HL-60 (cell line): ENCODE measurements at regions not wholly inside any gene's neighbourhood (a gene's known extent, or its start where the extent isn't known, plus 50 kb on each side); places are given as distances from the start of the nearest gene placed in this dataset.

ENCODE experiments used
- CTCF ChIP-seq: IDR thresholded peaks from one replicate; pipeline ENCODE4 v1.5.1; 2011; ENCODE audit warnings: low read length, control low read depth, inconsistent platforms; ENCODE audit not compliant: insufficient read depth
- GABPA ChIP-seq: IDR thresholded peaks from 2 replicates; pipeline ENCODE4 v1.6.1; 2012; ENCODE audit warnings: low read depth
- POLR2AphosphoS5 ChIP-seq: IDR thresholded peaks from 2 replicates; pipeline ENCODE4 v1.6.1; 2012; ENCODE audit warnings: low read depth
- SPI1 ChIP-seq: IDR thresholded peaks from 2 replicates; pipeline ENCODE4 v1.6.1; 2012; ENCODE audit warnings: low read depth, mild to moderate bottlenecking, borderline replicate concordance
- TF ChIP-seq, protein P1 (sequence below): IDR thresholded peaks from 2 replicates; pipeline ENCODE4 v1.6.1; 2012; ENCODE audit warnings: low read depth; ENCODE audit not compliant: insufficient replicate concordance

DNA sequence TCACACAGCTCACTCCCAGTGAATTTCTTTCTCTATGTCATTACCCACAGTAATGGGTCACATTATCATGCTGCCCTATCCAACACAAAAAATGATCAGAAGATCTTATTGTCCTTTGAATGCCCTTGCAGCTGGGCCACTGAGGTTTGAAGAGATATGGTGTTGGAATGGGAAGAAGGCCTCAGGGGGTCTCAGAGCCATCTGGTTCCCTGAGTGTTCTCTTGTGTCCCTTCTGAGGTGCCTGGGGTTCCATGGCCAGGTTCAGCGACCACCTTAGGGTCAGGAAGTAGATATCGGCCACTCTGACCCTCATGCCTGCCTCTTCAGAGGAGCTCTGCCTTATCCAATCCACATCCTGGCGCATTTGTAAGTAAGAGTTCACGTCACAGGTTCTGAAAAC, 232.3 kb downstream of the TJP1 start:
- no peak for TF ChIP-seq CTCF
- TF ChIP-seq GABPA, result no peak
- TF ChIP-seq POLR2AphosphoS5, result no peak
- TF ChIP-seq, protein P1, sequence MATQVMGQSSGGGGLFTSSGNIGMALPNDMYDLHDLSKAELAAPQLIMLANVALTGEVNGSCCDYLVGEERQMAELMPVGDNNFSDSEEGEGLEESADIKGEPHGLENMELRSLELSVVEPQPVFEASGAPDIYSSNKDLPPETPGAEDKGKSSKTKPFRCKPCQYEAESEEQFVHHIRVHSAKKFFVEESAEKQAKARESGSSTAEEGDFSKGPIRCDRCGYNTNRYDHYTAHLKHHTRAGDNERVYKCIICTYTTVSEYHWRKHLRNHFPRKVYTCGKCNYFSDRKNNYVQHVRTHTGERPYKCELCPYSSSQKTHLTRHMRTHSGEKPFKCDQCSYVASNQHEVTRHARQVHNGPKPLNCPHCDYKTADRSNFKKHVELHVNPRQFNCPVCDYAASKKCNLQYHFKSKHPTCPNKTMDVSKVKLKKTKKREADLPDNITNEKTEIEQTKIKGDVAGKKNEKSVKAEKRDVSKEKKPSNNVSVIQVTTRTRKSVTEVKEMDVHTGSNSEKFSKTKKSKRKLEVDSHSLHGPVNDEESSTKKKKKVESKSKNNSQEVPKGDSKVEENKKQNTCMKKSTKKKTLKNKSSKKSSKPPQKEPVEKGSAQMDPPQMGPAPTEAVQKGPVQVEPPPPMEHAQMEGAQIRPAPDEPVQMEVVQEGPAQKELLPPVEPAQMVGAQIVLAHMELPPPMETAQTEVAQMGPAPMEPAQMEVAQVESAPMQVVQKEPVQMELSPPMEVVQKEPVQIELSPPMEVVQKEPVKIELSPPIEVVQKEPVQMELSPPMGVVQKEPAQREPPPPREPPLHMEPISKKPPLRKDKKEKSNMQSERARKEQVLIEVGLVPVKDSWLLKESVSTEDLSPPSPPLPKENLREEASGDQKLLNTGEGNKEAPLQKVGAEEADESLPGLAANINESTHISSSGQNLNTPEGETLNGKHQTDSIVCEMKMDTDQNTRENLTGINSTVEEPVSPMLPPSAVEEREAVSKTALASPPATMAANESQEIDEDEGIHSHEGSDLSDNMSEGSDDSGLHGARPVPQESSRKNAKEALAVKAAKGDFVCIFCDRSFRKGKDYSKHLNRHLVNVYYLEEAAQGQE, result no peak
- TF ChIP-seq SPI1, result no peak
